HG02870 (cell line): ENCODE measurements at regions not wholly inside any gene's neighbourhood (a gene's known extent, or its start where the extent isn't known, plus 50 kb on each side); places are given as distances from the start of the nearest gene placed in this dataset.
"Not testable (repeated sequence)": the region's sequence is repeated elsewhere in the genome, so short reads cannot be mapped to it uniquely, and the experiment has no call there.

Experiments used
- ATAC-seq: cut with Tn5 transposase; IDR thresholded peaks from one replicate; pipeline ENCODE4 v1.9.1; 2021; ENCODE audit warnings: mild to moderate bottlenecking, moderate library complexity; ENCODE audit not compliant: unreplicated experiment

DNA sequence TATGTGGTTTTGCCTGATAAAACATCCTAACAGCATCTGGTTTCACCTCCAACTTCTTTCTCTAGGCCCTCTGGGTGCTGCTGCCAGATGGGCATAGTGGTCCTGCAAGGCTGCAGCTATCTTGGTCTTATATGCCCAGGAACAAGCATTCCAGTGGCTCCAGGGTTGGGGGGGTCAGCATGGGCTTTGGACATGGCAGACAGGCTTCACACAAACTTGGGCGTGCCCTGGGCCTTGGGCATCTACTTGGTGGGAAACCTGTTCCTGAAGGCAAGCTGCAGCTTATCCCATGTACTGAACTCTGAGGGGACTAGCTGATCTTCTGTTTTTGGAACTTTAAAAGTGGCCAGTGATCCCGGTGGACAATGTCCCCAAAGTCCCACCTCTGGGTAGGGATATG lies 54.9 kb upstream of the ZNF678 start:
- no peak for ATAC-seq

- ATAC-seq, result not testable (repeated sequence)
Observed at GRCh38 chr1:227506490-227507393, 56.6 kb upstream of the ZNF678 start.

GRCh38 chr1:227496045-227496444 lies 67.3 kb upstream of the ZNF678 start:
- not testable (repeated sequence) for ATAC-seq

GRCh38 chr1:227493863-227494551 lies 69.3 kb upstream of the ZNF678 start:
- not testable (repeated sequence) for ATAC-seq

DNA sequence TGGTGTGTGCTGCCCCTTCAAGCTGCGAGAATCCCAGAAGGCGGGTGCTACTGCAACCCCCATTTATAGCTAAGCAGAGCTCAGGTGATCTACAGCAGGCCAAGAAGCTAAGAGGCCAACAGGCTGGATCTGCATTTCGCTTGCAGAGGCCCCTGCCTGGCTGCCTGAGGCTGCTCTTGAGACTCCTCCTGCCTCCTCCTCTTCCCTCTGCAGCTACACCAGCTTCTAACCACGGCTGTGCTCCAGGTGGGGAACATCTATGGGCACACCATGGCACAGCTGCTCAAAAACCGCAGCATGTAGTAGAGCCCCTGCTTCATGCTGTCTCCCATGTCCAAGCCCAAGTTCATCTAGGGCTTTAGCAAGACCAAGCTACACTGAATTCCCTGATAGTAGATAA lies 72.9 kb upstream of the ZNF678 start:
- no peak for ATAC-seq

DNA sequence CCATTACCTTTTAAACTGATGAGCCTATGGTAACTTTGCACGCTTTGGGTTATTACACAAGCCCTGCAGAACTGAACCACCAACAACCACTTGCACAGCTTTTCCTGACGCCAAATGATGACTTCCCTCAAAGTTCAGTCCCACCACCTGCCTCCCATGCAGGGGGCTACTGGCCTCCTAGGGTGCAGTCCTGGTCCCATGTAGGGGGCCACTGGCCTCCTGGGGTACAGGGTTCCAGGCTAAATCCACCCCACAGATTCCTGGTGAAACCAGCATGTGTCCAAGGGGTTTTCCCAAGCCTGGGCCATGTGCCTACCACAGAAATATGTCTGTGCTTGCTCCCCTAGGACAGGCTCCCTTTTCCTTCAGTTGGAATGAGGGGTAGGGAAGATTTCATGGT lies 73.4 kb upstream of the ZNF678 start:
- ATAC-seq, result no peak

DNA sequence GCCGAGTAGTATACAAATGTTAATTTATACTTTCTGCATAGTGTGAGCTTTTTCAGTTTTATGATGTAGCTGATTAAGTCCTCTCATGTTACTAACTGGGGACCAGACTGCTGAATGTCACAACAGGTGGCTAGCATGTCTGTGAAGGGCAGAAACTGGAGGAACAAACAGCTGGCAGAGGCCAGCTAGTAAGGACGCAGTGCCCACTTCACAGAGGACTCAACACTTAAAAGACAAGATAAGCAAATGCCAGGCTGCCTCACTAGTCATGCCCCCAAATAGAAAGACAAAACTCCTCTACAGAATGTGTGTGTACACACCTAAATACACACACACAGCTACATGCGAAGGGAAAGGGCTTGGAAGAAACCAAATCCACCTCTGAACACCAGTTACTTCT lies 73.8 kb upstream of the ZNF678 start:
- no peak for ATAC-seq

DNA sequence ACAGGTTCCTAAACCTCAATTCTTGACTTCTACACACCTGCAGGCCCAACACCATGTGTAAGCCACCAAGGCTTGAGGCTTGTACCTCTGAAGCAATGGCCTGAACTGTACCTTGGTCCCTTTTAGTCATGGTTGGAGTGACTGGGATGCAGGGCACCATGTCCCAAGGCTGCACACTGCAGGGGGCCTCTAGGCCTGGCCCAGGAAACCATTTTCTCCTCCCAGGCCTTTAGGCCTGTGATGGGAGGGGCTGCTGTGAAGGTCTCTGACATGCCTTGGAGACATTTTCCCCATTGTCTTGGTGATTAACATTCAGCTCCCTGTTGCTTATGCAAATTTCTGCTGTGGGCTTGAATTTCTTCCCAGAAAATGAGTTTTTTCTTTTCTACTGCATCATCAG lies 75.8 kb upstream of the ZNF678 start:
- ATAC-seq, result no peak

- ATAC-seq, result no peak
Observed at GRCh38 chr1:227486559-227486958, 76.8 kb upstream of the ZNF678 start.

DNA sequence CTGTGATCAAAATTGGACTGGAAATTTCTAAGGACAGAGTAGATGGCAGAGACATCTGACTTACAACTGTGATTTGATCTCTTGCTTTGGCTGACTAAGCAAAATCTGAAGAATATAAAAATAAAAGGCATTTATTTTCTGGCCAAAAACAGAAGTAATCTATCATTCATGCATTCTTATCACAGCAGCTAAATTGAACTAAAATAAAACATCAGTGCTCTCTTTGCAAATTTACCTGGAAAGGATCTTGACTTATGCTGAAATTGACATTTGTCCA lies 81.4 kb upstream of the ZNF678 start:
- ATAC-seq, result no peak

GRCh38 chr1:227474072-227474471 lies 89.3 kb upstream of the ZNF678 start:
- ATAC-seq, result not testable (repeated sequence)

- ATAC-seq, result no peak
Observed at GRCh38 chr1:227472772-227473171, 90.6 kb upstream of the ZNF678 start.

- ATAC-seq, result no peak
Observed at GRCh38 chr1:227470688-227471087, 92.7 kb upstream of the ZNF678 start.

DNA sequence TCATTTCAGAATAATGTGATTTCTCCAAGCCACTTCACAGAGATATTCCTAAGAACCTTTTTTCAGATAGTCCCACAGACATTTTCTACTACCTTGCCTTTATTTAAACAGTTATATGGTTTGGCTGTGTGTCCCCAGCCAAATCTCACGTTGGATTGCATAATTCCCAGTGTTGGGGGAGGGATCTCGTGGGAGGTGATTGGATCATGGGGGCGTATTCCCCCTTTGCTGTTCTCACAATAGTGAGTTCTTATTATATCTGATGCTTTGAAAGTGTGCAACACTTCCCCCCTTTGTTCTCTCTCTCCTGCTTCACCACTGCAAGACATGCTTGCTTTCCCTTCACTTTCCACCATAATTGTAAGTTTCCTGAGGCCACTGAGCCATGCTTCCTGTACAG lies 93.6 kb upstream of the ZNF678 start:
- ATAC-seq, result no peak

GRCh38 chr1:227466039-227466645 lies 97.2 kb upstream of the ZNF678 start:
- ATAC-seq, result no peak

- ATAC-seq, result no peak
Observed at GRCh38 chr1:227465256-227465655, 98.1 kb upstream of the ZNF678 start.

DNA sequence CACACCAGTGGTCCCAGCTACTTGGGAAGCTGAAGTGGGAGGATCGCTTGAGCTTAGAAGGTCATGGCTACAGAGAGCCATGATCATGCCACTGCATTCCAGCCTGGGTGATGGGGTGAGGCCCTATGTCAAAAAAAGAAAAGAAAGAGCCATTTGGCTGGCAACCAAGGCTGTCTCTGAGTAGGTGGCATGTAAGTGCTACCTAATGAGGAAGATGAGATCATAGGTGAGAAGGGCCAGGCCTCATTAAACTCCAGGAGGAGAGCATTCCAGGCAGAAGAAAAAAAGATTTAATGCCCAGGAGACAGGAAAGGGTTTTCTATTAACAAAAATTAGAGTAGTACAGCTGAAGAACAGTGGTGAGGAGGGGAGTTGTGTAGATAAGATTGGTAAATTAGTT lies 103.4 kb upstream of the ZNF678 start:
- ATAC-seq, result no peak

GRCh38 chr1:227459326-227459841 lies 104.0 kb upstream of the ZNF678 start:
- no peak for ATAC-seq

GRCh38 chr1:227454686-227455085 lies 108.7 kb upstream of the ZNF678 start:
- ATAC-seq, result no peak

DNA sequence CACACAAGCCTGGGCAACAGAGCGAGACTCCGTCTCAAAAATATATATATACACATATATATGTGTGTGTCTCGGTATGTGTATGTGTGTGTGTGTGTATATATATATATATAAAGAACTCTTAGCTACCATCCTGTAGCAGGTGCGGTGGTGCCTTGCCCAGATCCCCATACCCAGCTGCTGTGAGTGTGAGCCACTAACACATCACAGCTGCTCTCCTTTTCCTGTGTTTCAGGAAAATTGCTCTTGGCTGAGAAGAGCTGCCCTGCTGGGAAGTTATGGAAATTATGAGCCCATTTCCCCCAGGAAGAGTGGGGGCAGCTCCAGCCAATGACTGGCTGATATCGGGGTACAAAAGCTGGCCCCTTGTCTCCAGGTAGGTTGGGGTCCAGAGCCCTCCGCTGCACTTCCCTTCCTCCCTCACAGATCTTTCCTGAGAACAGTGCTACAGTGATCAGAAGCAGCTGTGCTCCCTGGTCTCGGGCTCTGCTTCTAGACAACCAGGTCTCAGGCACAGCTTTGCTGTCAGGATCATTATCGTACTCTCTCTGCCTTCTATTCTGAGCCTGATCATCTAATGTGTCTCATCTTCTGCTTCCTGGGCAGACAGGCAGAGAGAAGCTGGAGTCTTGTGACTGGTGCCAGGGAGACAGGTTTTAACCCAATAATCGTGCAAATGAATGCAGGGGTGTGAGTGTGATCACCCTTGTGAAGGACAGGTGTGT lies 109.6 kb upstream of the ZNF678 start:
- no peak for ATAC-seq

DNA sequence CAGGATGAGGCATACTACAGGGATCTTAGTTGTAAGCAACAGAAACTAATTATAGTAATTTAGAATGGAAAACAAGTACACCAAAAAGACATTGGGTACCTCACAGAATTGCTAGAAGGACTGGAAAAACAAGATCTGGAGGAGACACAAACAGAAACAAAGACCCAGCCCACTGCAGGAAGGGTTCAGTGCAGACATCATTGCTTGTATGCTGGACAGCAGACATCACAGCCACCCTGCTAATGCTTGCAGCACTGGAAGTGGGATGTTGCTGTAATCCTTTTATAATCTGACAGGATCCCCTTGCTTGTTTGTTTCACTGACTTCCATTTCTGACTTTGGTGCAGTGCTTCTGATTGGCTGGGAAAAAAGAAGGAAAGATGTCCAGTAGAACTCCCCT lies 111.4 kb upstream of the ZNF678 start:
- no peak for ATAC-seq
